ENCODE measurements at regions not wholly inside any gene's neighbourhood (a gene's known extent, or its start where the extent isn't known, plus 50 kb on each side); places are given as distances from the start of the nearest gene placed in this dataset.

DNA sequence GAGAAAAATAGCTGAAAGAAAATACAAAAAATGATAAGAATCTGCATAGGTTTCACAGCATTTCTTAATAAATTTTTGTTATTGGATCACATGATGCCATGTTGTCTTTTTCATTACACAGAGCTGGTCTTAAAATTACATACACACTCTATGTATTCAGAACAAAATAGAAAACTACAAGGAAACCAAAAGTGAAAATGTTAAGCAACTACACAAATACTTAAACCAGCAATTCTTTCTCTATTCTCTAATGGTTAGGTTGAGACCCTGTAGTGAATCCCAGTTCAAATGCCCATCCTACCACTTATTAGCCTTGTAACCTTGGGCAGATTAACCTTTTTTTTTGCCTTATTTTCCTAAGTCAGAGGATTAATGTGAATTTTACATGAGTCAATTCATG lies 2311.2 kb downstream of the PCDH7 start:
- Histone ChIP-seq H3K9ac (ENCODE audit: low read length) (no peak overlapping the region), H3K4me3 (ENCODE audit: low read length) (no peak overlapping the region), H3K27ac (ENCODE audit: low read length) (no peak overlapping the region), H3K9me2 (replicated peaks; ENCODE audit: low read length) (no peaks in the 10 kb centered on the region), H3K27me3 (ENCODE audit: low read length) (no peaks in the 10 kb centered on the region), H3K79me2 (ENCODE audit: low read length) (no peaks in the 10 kb centered on the region), H3K4me2 (ENCODE audit: low read length) (no peak overlapping the region), H2AFZ (ENCODE audit: low read length) (no peak overlapping the region), H3K9me3 (ENCODE audit: low read length) (no peaks in the 10 kb centered on the region), H4K20me1 (ENCODE audit: low read length) (no peaks in the 10 kb centered on the region), H3F3A (ENCODE audit: low read length, unreplicated experiment) (no peaks in the 10 kb centered on the region), H3K4me1 (ENCODE audit: insufficient read depth, low read length) (no peaks in the 10 kb centered on the region), H3K36me3 (ENCODE audit: low read depth, low read length) (no peaks in the 10 kb centered on the region)
- DNase-seq (no peak), ATAC-seq (no peak)
- POLR2A ChIA-PET (ENCODE audit: unreplicated experiment), result no interaction called here
- no TSS peak for BruUV-seq (replicated peaks)
- intact Hi-C loops (cut with micrococcal nuclease), result no loop called here
- CTCF ChIA-PET, result no interaction called here
- TF ChIP-seq EZH2phosphoT487 (IDR thresholded peaks at IDR 0.05; ENCODE audit: borderline replicate concordance, low read length), result no peak
- TF ChIP-seq, protein P1, sequence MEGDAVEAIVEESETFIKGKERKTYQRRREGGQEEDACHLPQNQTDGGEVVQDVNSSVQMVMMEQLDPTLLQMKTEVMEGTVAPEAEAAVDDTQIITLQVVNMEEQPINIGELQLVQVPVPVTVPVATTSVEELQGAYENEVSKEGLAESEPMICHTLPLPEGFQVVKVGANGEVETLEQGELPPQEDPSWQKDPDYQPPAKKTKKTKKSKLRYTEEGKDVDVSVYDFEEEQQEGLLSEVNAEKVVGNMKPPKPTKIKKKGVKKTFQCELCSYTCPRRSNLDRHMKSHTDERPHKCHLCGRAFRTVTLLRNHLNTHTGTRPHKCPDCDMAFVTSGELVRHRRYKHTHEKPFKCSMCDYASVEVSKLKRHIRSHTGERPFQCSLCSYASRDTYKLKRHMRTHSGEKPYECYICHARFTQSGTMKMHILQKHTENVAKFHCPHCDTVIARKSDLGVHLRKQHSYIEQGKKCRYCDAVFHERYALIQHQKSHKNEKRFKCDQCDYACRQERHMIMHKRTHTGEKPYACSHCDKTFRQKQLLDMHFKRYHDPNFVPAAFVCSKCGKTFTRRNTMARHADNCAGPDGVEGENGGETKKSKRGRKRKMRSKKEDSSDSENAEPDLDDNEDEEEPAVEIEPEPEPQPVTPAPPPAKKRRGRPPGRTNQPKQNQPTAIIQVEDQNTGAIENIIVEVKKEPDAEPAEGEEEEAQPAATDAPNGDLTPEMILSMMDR (conservative IDR thresholded peaks at IDR 0.05; ENCODE audit: low read depth, low read length), result no peak

DNA sequence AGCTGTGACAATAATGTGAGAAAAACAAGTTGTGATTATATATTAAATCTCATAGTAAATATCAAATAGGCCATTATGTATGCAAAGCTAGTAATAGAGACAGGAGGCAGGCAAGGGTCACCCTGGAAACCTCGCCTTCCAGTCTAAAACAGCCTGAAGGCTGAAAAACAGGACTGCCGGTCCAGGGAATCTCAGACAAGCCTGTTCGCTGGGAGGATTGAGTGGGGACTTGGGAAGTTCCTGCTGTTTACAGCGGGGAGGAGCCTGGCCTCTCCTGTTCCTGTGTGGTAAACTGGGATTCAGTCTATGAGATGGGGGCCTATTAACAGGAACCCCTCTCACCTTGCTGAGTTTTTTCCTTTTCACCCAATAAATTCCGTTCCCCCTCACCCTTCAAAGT lies 2317.3 kb downstream of the PCDH7 start:
- TF ChIP-seq, protein P1 (conservative IDR thresholded peaks at IDR 0.05; ENCODE audit: low read depth, low read length), result no peak
- TF ChIP-seq EZH2phosphoT487 (IDR thresholded peaks at IDR 0.05; ENCODE audit: borderline replicate concordance, low read length) (no peak), EZH2 (IDR thresholded peaks at IDR 0.05; ENCODE audit: low read length, unreplicated experiment) (no peak)
- Histone ChIP-seq H3K4me1 (ENCODE audit: insufficient read depth, low read length) (no peaks in the 10 kb centered on the region), H3K4me3 (ENCODE audit: low read length) (no peak overlapping the region), H3K4me2 (ENCODE audit: low read length) (no peak overlapping the region), H3F3A (ENCODE audit: low read length, unreplicated experiment) (no peaks in the 10 kb centered on the region), H3K9me2 (replicated peaks; ENCODE audit: low read length) (no peaks in the 10 kb centered on the region), H3K36me3 (ENCODE audit: low read depth, low read length) (no peaks in the 10 kb centered on the region), H2AFZ (ENCODE audit: low read length) (no peak overlapping the region), H3K79me2 (ENCODE audit: low read length) (no peaks in the 10 kb centered on the region), H3K9me3 (ENCODE audit: low read length) (no peaks in the 10 kb centered on the region), H3K27ac (ENCODE audit: low read length) (no peak overlapping the region), H3K27me3 (ENCODE audit: low read length) (no peaks in the 10 kb centered on the region), H3K9ac (ENCODE audit: low read length) (no peak overlapping the region), H4K20me1 (ENCODE audit: low read length) (no peaks in the 10 kb centered on the region)
- no peak for DNase-seq
- ChIA-PET CTCF (no interaction called here), POLR2A (ENCODE audit: unreplicated experiment) (no interaction called here)
- intact Hi-C loops (cut with micrococcal nuclease), result no loop called here
- BruUV-seq (replicated peaks), result no TSS peak
- ATAC-seq, result no peak

DNA sequence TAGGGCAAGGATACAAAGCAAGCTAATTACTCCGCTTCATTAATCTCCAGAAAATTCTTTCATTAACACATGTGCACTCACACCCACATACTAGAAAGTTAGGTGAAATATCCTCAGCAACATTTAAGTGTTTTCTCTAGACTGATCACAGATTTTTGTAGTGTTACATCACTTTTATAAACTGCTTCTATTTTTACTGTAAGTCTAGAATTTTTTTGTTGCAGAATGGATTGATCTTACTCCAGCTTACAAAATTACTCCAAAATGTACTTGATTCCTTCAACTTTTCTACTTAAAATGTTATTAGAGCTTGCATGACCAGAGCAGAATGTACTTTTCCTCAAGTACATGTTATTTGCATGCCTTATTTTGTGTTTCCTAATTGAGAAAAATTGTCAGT lies 2325.2 kb downstream of the PCDH7 start:
- H3K9ac ChIP-seq (ENCODE audit: low read length), result no peak overlapping the region
- no peaks in the 10 kb centered on the region for H3K9me2 ChIP-seq (replicated peaks; ENCODE audit: low read length)
- ATAC-seq, result no peak
- ChIA-PET CTCF (no interaction called here), POLR2A (ENCODE audit: unreplicated experiment) (no interaction called here)
- no peak overlapping the region for H3K27ac ChIP-seq (ENCODE audit: low read length)
- H3K4me2 ChIP-seq (ENCODE audit: low read length), result no peak overlapping the region
- no peaks in the 10 kb centered on the region for H3F3A ChIP-seq (ENCODE audit: low read length, unreplicated experiment)
- H3K27me3 ChIP-seq (ENCODE audit: low read length), result no peaks in the 10 kb centered on the region
- BruUV-seq (replicated peaks), result no TSS peak
- TF ChIP-seq, protein P1 (conservative IDR thresholded peaks at IDR 0.05; ENCODE audit: low read depth, low read length), result no peak
- TF ChIP-seq EZH2 (IDR thresholded peaks at IDR 0.05; ENCODE audit: low read length, unreplicated experiment), result no peak
- no peak for TF ChIP-seq EZH2phosphoT487 (IDR thresholded peaks at IDR 0.05; ENCODE audit: borderline replicate concordance, low read length)
- no peak overlapping the region for H3K4me3 ChIP-seq (ENCODE audit: low read length)
- no peaks in the 10 kb centered on the region for H4K20me1 ChIP-seq (ENCODE audit: low read length)
- H3K4me1 ChIP-seq (ENCODE audit: insufficient read depth, low read length), result no peaks in the 10 kb centered on the region
- no peaks in the 10 kb centered on the region for H3K79me2 ChIP-seq (ENCODE audit: low read length)
- no peaks in the 10 kb centered on the region for H3K36me3 ChIP-seq (ENCODE audit: low read depth, low read length)
- intact Hi-C loops (cut with micrococcal nuclease), result no loop called here
- no peaks in the 10 kb centered on the region for H3K9me3 ChIP-seq (ENCODE audit: low read length)
- H2AFZ ChIP-seq (ENCODE audit: low read length), result no peak overlapping the region
- DNase-seq, result no peak
